Liver (tissue), 8 donors: ENCODE measurements at regions not wholly inside any gene's neighbourhood (a gene's known extent, or its start where the extent isn't known, plus 50 kb on each side); places are given as distances from the start of the nearest gene placed in this dataset.

Experiments used
- DNase-seq: peaks from one replicate; pipeline ENCODE4 v3.0.0-alpha.2; 2017; ENCODE audit warnings: low spot score
- H3K27ac ChIP-seq, 2 donors: one replicate each; pipeline ENCODE4 v1.7.0; 2013; ENCODE audit warnings: inconsistent platforms in 2 of 2, low read length in 2 of 2, control low read depth in 1 of 2, low read depth in 1 of 2, mild to moderate bottlenecking in 1 of 2
- H3K27me3 ChIP-seq, 4 donors: one replicate each; pipeline versions ENCODE4 v1.6.1 to v1.7.0; 2013; ENCODE audit warnings: low read length in 3 of 4, inconsistent platforms in 1 of 4, mild to moderate bottlenecking in 1 of 4, moderate library complexity in 1 of 4; ENCODE audit not compliant: control insufficient read depth in 4 of 4, insufficient read depth in 4 of 4
- H3K36me3 ChIP-seq, 4 donors: one replicate each; pipeline versions ENCODE4 v1.6.1 to v1.7.0; 2013; ENCODE audit warnings: low read length in 3 of 4, mild to moderate bottlenecking in 3 of 4, low read depth in 1 of 4, moderate library complexity in 1 of 4; ENCODE audit not compliant: control insufficient read depth in 4 of 4, insufficient read depth in 3 of 4
- H3K4me1 ChIP-seq, 4 donors: one replicate each; pipeline versions ENCODE4 v1.6.1 to v1.7.0; 2013; ENCODE audit warnings: low read length in 3 of 4, mild to moderate bottlenecking in 3 of 4, moderate library complexity in 1 of 4; ENCODE audit not compliant: control insufficient read depth in 4 of 4, insufficient read depth in 4 of 4
- H3K4me3 ChIP-seq, 3 donors: one replicate each; pipeline versions ENCODE4 v1.6.1 to v1.7.0; 2013; ENCODE audit warnings: low read length in 3 of 3, control low read depth in 1 of 3, low read depth in 1 of 3, mild to moderate bottlenecking in 1 of 3
- H3K9ac ChIP-seq, 2 donors: one replicate each; pipeline ENCODE4 v1.7.0; 2013; ENCODE audit warnings: low read length in 2 of 2, mild to moderate bottlenecking in 2 of 2, moderate library complexity in 2 of 2, control low read depth in 1 of 2, low read depth in 1 of 2
- H3K9me3 ChIP-seq, 4 donors: one replicate each; pipeline versions ENCODE4 v1.6.1 to v1.7.0; 2013; ENCODE audit warnings: low read length in 3 of 4; ENCODE audit not compliant: control insufficient read depth in 4 of 4
- ATF3 ChIP-seq: IDR thresholded peaks from 2 replicates; pipeline ENCODE4 v1.6.1; 2016; ENCODE audit warnings: antibody characterized with exemption
- CTCF ChIP-seq: fragments of 150-350 bp; IDR thresholded peaks from 2 replicates; pipeline ENCODE4 v1.5.1; 2017; ENCODE audit warnings: improper control_type of control experiment, low read depth, low read length; ENCODE audit not compliant: missing input control
- EGR1 ChIP-seq, 2 donors: IDR thresholded peaks; 2 replicates each; pipeline ENCODE4 v1.6.1; 2016 to 2018; ENCODE audit warnings: antibody characterized with exemption in 2 of 2, low read depth in 2 of 2
- FOXA1 ChIP-seq: IDR thresholded peaks from 2 replicates; pipeline ENCODE4 v1.6.1; 2016; ENCODE audit warnings: antibody characterized with exemption
- FOXA2 ChIP-seq: IDR thresholded peaks from 2 replicates; pipeline ENCODE4 v1.6.1; 2016; ENCODE audit warnings: antibody characterized with exemption
- GABPA ChIP-seq, 2 donors: IDR thresholded peaks in 1 of 2; conservative IDR thresholded peaks in 1 of 2; 2 replicates each; pipeline ENCODE4 v1.6.1; 2016; ENCODE audit warnings: antibody characterized with exemption in 2 of 2, mild to moderate bottlenecking in 1 of 2, moderate library complexity in 1 of 2
- HNF4A ChIP-seq, 2 donors: conservative IDR thresholded peaks; 2 replicates each; pipeline ENCODE4 v1.6.1; 2016; ENCODE audit warnings: antibody characterized with exemption in 2 of 2, mild to moderate bottlenecking in 2 of 2
- HNF4G ChIP-seq: IDR thresholded peaks from 2 replicates; pipeline ENCODE4 v1.6.1; 2016; ENCODE audit warnings: antibody characterized with exemption
- JUND ChIP-seq, 2 donors: IDR thresholded peaks; 2 replicates each; pipeline ENCODE4 v1.6.1; 2016; ENCODE audit warnings: antibody characterized with exemption in 2 of 2
- NR2F2 ChIP-seq: IDR thresholded peaks from 2 replicates; pipeline ENCODE4 v1.6.1; 2016; ENCODE audit warnings: antibody characterized with exemption
- RAD21 ChIP-seq, 2 donors: IDR thresholded peaks; 2 replicates each; pipeline ENCODE4 v1.6.1; 2016; ENCODE audit warnings: antibody characterized with exemption in 2 of 2, mild to moderate bottlenecking in 2 of 2
- REST ChIP-seq: IDR thresholded peaks from 2 replicates; pipeline ENCODE4 v1.6.1; 2016; ENCODE audit warnings: antibody characterized with exemption, mild to moderate bottlenecking
- RXRA ChIP-seq, 2 donors: IDR thresholded peaks; 2 replicates each; pipeline ENCODE4 v1.6.1; 2017 to 2018; ENCODE audit warnings: antibody characterized with exemption in 2 of 2, mild to moderate bottlenecking in 1 of 2
- SP1 ChIP-seq: IDR thresholded peaks from 2 replicates; pipeline ENCODE4 v1.6.1; 2018; ENCODE audit warnings: antibody characterized with exemption, mild to moderate bottlenecking
- TAF1 ChIP-seq: conservative IDR thresholded peaks from 2 replicates; pipeline ENCODE4 v1.6.1; 2016; ENCODE audit warnings: antibody characterized with exemption, mild to moderate bottlenecking
- YY1 ChIP-seq: IDR thresholded peaks from 2 replicates; pipeline ENCODE4 v1.6.1; 2016; ENCODE audit warnings: antibody characterized with exemption, mild to moderate bottlenecking
- ZBTB33 ChIP-seq: IDR thresholded peaks from 2 replicates; pipeline ENCODE4 v1.6.1; 2016; ENCODE audit warnings: antibody characterized with exemption
- WGBS: extraction: QIAGEN DNeasy Blood & Tissue Kit; methylation state at CpG from one replicate; pipeline ENCODE4 v1.1.7; 2013; 5-methylcytosine and 5-hydroxymethylcytosine counted together
- donor health status: healthy.
- donor health status: healthy.
- donor health status: healthy.
- donor health status: healthy.
- donor health status: healthy.

GRCh38 chr2:164221473-164221872 is 399.8 kb downstream of the GRB14 start:
- Histone ChIP-seq H3K36me3 (no peaks in the 10 kb centered on the region), H3K27ac (no peak overlapping the region), H3K27me3 (no peaks in the 10 kb centered on the region), H3K4me3 (no peak overlapping the region), H3K9ac (no peak overlapping the region), H3K4me1 (no peaks in the 10 kb centered on the region), H3K9me3 (no peaks in the 10 kb centered on the region)
- 86% methylated on average over 2 of the region's 2 CpGs for WGBS
- TF ChIP-seq CTCF (no peak), GABPA (IDR thresholded peaks at IDR 0.05 in 1 of 2, conservative IDR thresholded peaks at IDR 0.05 in 1 of 2) (no peak), FOXA1 (no peak), YY1 (no peak), RAD21 (IDR thresholded peaks at IDR 0.05) (no peak), ATF3 (no peak), EGR1 (IDR thresholded peaks at IDR 0.05; ENCODE audit: low read depth in 2 of 2) (no peak), HNF4G (no peak)
- no peak for DNase-seq

GRCh38 chr2:164220265-164220664 is 401.0 kb downstream of the GRB14 start:
- 74% methylated on average over 4 of the region's 4 CpGs for WGBS
- TF ChIP-seq TAF1: no peak
- no peak for TF ChIP-seq NR2F2
- H3K36me3 ChIP-seq: no peaks in the 10 kb centered on the region

GRCh38 chr2:164213916-164214315 is 407.4 kb downstream of the GRB14 start:
- H3K4me3 ChIP-seq: no peak overlapping the region
- H3K9me3 ChIP-seq: no peaks in the 10 kb centered on the region
- no peaks in the 10 kb centered on the region for H3K36me3 ChIP-seq
- no peaks in the 10 kb centered on the region for H3K27me3 ChIP-seq
- 70% methylated on average over 1 of the region's 1 CpG for WGBS
- TF ChIP-seq CTCF (no peak), HNF4G (no peak), JUND (IDR thresholded peaks at IDR 0.05) (no peak), TAF1 (no peak), ZBTB33 (no peak), ATF3 (no peak), SP1 (no peak), RXRA (IDR thresholded peaks at IDR 0.05) (no peak), YY1 (no peak), GABPA (IDR thresholded peaks at IDR 0.05 in 1 of 2, conservative IDR thresholded peaks at IDR 0.05 in 1 of 2) (no peak), HNF4A (conservative IDR thresholded peaks at IDR 0.05) (no peak), REST (no peak), FOXA1 (no peak), EGR1 (IDR thresholded peaks at IDR 0.05; ENCODE audit: low read depth in 2 of 2) (no peak), FOXA2 (no peak)
- H3K27ac ChIP-seq: no peak overlapping the region
- H3K9ac ChIP-seq: no peak overlapping the region
- H3K4me1 ChIP-seq: no peaks in the 10 kb centered on the region
- DNase-seq: no peak

More at GRCh38 chr2:164220265-164220664, 401.0 kb downstream of the GRB14 start:
- Histone ChIP-seq H3K9me3 (no peaks in the 10 kb centered on the region), H3K4me3 (no peak overlapping the region), H3K27me3 (no peaks in the 10 kb centered on the region), H3K9ac (no peak overlapping the region), H3K27ac (no peak overlapping the region), H3K4me1 (no peaks in the 10 kb centered on the region)
- no peak for DNase-seq
